BJ (cell line): ENCODE measurements at regions not wholly inside any gene's neighbourhood (a gene's known extent, or its start where the extent isn't known, plus 50 kb on each side); places are given as distances from the start of the nearest gene placed in this dataset.

ENCODE experiments used
- CTCF ChIA-PET: fragments of 350-600 bp; formaldehyde crosslinking; extraction: SDS; loops from one replicate; lab custom pipeline; 2021; ENCODE audit warnings: antibody characterized with exemption, inconsistent platforms; lab: Yijun Ruan, JAX
- POLR2A ChIA-PET: fragments of 300-600 bp; sonication (Branson Sonifier 250); formaldehyde crosslinking; extraction: SDS; loops from one replicate; lab custom pipeline; 2021; ENCODE audit warnings: antibody characterized with exemption; lab: Charles Lee
- DNase-seq: peaks from one replicate; pipeline ENCODE4 v3.0.0-alpha.2; 2011; ENCODE audit warnings: low read depth
- H3K27me3 ChIP-seq: 2 replicates; pipeline ENCODE4 v1.6.0; 2011; ENCODE audit warnings: low read length; ENCODE audit not compliant: control insufficient read depth, insufficient read depth
- H3K36me3 ChIP-seq: 2 replicates; pipeline ENCODE4 v1.5.1; 2011; ENCODE audit warnings: low read length; ENCODE audit not compliant: control insufficient read depth, insufficient read depth
- H3K4me3 ChIP-seq: 2 replicates; pipeline ENCODE4 v1.5.1; 2011; ENCODE audit warnings: low read depth, mild to moderate bottlenecking, control low read depth, low read length
- CTCF ChIP-seq: IDR thresholded peaks from 2 replicates; pipeline ENCODE4 v1.5.1; 2011; ENCODE audit warnings: low read depth, mild to moderate bottlenecking, control low read depth, inconsistent platforms, low read length, moderate library complexity; ENCODE audit not compliant: insufficient read depth

GRCh38 chr13:109439813-109440212 is 346.6 kb downstream of the IRS2 start:
- TF ChIP-seq CTCF = no peak
- POLR2A ChIA-PET = no interaction called here

GRCh38 chr13:109436841-109437240 is 349.5 kb downstream of the IRS2 start:
- no peak for TF ChIP-seq CTCF
- Histone ChIP-seq H3K4me3 (no peak overlapping the region), H3K36me3 (no peaks in the 10 kb centered on the region), H3K27me3 (no peaks in the 10 kb centered on the region)
- CTCF ChIA-PET = no interaction called here
- DNase-seq = no peak
- POLR2A ChIA-PET = no interaction called here

More at GRCh38 chr13:109439813-109440212, 346.6 kb downstream of the IRS2 start:
- Histone ChIP-seq H3K4me3 (no peak overlapping the region), H3K27me3 (no peaks in the 10 kb centered on the region), H3K36me3 (no peaks in the 10 kb centered on the region)
- DNase-seq = no peak
- CTCF ChIA-PET = interaction anchor here (0.6 kb wide), 2 partner anchors 19 to 937 kb away, joined by 3 read pairs; no protein-coding TSS in a partner anchor

- ChIA-PET CTCF (no interaction called here), POLR2A (no interaction called here)
- no peak overlapping the region for H3K4me3 ChIP-seq
- no peaks in the 10 kb centered on the region for H3K27me3 ChIP-seq
- H3K36me3 ChIP-seq = no peaks in the 10 kb centered on the region
- no peak for DNase-seq
- no peak for TF ChIP-seq CTCF
These were observed 350.2 kb downstream of the IRS2 start for GRCh38 chr13:109436055-109436622.

- POLR2A ChIA-PET = no interaction called here
- no peak overlapping the region for H3K4me3 ChIP-seq
- TF ChIP-seq CTCF = no peak
These were observed 355.2 kb downstream of the IRS2 start for GRCh38 chr13:109431217-109431616.

GRCh38 chr13:109428146-109428545 is 358.2 kb downstream of the IRS2 start:
- CTCF ChIA-PET = no interaction called here
- TF ChIP-seq CTCF = no peak
- POLR2A ChIA-PET = no interaction called here
- Histone ChIP-seq H3K4me3 (no peak overlapping the region), H3K36me3 (no peaks in the 10 kb centered on the region), H3K27me3 (no peaks in the 10 kb centered on the region)
- DNase-seq = no peak

More at GRCh38 chr13:109431217-109431616, 355.2 kb downstream of the IRS2 start:
- no peaks in the 10 kb centered on the region for H3K27me3 ChIP-seq
- CTCF ChIA-PET = no interaction called here
- DNase-seq = no peak
- H3K36me3 ChIP-seq = no peaks in the 10 kb centered on the region
